HEK293T (cell line): ENCODE measurements at regions not wholly inside any gene's neighbourhood (a gene's known extent, or its start where the extent isn't known, plus 50 kb on each side); places are given as distances from the start of the nearest gene placed in this dataset.

Experiments used
- ARNT ChIP-seq: fragments of 450-650 bp; IDR thresholded peaks from 2 replicates; pipeline ENCODE4 v1.6.1; 2017; ENCODE audit warnings: mild to moderate bottlenecking
- BHLHE40 ChIP-seq: fragments of 450-650 bp; IDR thresholded peaks from 2 replicates; pipeline ENCODE4 v1.6.1; 2016; ENCODE audit warnings: mild to moderate bottlenecking, moderate library complexity, borderline replicate concordance
- CTBP1 ChIP-seq: fragments of 450-650 bp; IDR thresholded peaks from 2 replicates; pipeline ENCODE4 v1.6.1; 2016; ENCODE audit warnings: borderline replicate concordance
- FOXA1 ChIP-seq: fragments of 450-650 bp; IDR thresholded peaks from 2 replicates; pipeline ENCODE4 v1.6.1; 2016; ENCODE audit warnings: mild to moderate bottlenecking
- SP1 ChIP-seq: fragments of 450-650 bp; IDR thresholded peaks from 2 replicates; pipeline ENCODE4 v1.6.1; 2017
- SUZ12 ChIP-seq: fragments of 450-650 bp; IDR thresholded peaks from 2 replicates; pipeline ENCODE4 v1.6.1; 2016; ENCODE audit warnings: mild to moderate bottlenecking
- TF ChIP-seq, protein P1 (sequence below): fragments of 450-650 bp; IDR thresholded peaks from 2 replicates; pipeline ENCODE4 v1.6.1; 2016

DNA sequence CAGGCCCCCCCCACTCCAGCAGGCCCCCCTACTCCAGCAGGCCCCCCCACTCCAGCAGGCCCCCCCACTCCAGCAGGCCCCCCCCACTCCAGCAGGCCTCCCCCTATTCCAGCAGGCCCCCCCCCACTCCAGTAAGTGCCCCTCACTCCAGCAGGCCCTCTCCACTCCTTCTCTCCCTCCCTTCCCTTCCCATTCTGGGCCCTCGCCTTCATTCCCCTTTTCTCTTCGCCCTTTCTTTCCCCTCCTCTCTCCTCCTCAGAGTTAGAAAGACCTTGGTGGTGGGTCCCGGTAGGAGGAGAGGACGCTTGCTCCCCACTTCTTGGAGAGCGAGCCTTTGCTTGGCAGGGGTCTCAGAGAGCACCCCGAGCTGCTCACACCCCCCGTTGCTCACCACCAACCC, 177.0 kb upstream of the TNRC6C start:
- TF ChIP-seq, protein P1, sequence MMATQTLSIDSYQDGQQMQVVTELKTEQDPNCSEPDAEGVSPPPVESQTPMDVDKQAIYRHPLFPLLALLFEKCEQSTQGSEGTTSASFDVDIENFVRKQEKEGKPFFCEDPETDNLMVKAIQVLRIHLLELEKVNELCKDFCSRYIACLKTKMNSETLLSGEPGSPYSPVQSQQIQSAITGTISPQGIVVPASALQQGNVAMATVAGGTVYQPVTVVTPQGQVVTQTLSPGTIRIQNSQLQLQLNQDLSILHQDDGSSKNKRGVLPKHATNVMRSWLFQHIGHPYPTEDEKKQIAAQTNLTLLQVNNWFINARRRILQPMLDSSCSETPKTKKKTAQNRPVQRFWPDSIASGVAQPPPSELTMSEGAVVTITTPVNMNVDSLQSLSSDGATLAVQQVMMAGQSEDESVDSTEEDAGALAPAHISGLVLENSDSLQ = no peak
- TF ChIP-seq CTBP1 (no peak), SP1 (no peak), FOXA1 (no peak), ARNT (no peak), BHLHE40 (no peak), SUZ12 (no peak)
